ENCODE measurements at regions not wholly inside any gene's neighbourhood (a gene's known extent, or its start where the extent isn't known, plus 50 kb on each side); places are given as distances from the start of the nearest gene placed in this dataset.

DNA sequence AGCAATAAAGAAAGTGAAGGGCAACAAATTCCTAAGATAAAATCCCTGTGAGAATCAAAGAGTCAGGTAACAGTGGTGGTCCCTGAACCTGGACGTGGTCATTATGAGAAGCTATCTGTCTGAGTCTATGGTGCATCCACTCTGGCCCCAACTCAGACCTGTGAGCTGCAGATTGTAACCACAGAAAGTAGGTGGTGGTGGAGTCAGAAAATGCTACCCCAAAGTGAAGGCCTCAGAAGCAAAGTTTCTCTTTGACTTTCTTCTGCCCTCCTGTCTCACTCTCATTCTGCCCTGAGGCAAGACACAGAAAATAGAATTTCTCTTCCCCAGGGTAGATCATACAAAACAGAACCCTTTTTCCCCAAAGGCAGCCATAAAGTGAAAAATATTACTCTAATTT is 84.1 kb upstream of the NEIL3 start:
- TF ChIP-seq, protein P1, sequence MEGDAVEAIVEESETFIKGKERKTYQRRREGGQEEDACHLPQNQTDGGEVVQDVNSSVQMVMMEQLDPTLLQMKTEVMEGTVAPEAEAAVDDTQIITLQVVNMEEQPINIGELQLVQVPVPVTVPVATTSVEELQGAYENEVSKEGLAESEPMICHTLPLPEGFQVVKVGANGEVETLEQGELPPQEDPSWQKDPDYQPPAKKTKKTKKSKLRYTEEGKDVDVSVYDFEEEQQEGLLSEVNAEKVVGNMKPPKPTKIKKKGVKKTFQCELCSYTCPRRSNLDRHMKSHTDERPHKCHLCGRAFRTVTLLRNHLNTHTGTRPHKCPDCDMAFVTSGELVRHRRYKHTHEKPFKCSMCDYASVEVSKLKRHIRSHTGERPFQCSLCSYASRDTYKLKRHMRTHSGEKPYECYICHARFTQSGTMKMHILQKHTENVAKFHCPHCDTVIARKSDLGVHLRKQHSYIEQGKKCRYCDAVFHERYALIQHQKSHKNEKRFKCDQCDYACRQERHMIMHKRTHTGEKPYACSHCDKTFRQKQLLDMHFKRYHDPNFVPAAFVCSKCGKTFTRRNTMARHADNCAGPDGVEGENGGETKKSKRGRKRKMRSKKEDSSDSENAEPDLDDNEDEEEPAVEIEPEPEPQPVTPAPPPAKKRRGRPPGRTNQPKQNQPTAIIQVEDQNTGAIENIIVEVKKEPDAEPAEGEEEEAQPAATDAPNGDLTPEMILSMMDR (IDR thresholded peaks at IDR 0.05; ENCODE audit: insufficient read depth, low read length, severe bottlenecking): no peak
- no peaks in the 10 kb centered on the region for H3K27me3 ChIP-seq (ENCODE audit: control insufficient read depth, insufficient read depth, low read length)
- H3K4me3 ChIP-seq (ENCODE audit: low read depth, low read length): no peak overlapping the region
- DNase-seq (ENCODE audit: low read depth): no peak
- H3K36me3 ChIP-seq (ENCODE audit: control insufficient read depth, insufficient read depth, low read length): no peaks in the 10 kb centered on the region
- FAIRE-seq: no peak

DNA sequence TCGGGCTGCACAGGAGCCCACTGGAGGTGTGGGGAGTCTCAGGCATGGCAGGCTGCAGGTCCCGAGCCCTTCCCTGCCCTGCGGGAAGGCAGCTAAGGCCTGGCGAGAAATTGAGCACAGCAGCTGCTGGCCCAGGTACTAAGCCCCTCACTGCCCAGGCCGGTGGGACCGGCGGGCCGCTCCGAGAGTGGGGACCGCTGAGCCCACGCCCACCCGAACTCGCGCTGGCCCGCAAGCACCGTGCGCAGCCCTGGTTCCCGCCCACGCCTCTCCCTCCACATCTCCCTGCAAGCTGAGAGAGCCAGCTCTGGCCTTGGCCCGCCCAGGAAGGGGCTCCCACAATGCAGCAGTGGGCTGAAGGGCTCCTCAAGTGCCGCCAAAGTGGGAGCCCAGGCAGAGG is 82.0 kb upstream of the NEIL3 start:
- DNase-seq (ENCODE audit: low read depth): no peak
- TF ChIP-seq, protein P1 (IDR thresholded peaks at IDR 0.05; ENCODE audit: insufficient read depth, low read length, severe bottlenecking): no peak
- FAIRE-seq: no peak

DNA sequence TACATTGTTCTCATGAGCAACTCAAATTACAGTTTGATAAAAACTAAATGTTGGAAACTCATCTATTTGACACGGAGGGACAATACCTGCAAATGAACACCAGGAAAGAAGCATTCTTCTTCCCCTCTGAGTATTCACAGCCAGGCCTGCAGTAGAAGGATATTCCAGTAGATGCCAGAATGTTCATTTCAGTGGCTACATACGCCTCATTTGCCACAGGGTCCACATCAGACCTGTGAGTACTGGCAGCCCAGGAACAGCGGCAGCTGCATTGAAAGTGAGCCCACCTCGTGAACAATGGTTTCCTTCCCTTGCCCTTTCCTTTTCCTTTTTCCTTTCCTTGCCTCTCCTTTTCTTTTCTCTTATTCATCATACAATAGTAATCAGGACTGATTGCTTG is 81.1 kb upstream of the NEIL3 start:
- Histone ChIP-seq H3K27me3 (ENCODE audit: control insufficient read depth, insufficient read depth, low read length) (no peaks in the 10 kb centered on the region), H3K4me3 (ENCODE audit: low read depth, low read length) (no peak overlapping the region), H3K36me3 (ENCODE audit: control insufficient read depth, insufficient read depth, low read length) (no peaks in the 10 kb centered on the region)
- DNase-seq (ENCODE audit: low read depth) (no peak), FAIRE-seq (no peak)
- TF ChIP-seq, protein P1 (IDR thresholded peaks at IDR 0.05; ENCODE audit: insufficient read depth, low read length, severe bottlenecking): no peak

More for the DNA sequence above, 82.0 kb upstream of the NEIL3 start:
- no peak overlapping the region for H3K4me3 ChIP-seq (ENCODE audit: low read depth, low read length)
- no peaks in the 10 kb centered on the region for H3K27me3 ChIP-seq (ENCODE audit: control insufficient read depth, insufficient read depth, low read length)
- H3K36me3 ChIP-seq (ENCODE audit: control insufficient read depth, insufficient read depth, low read length): no peaks in the 10 kb centered on the region

DNA sequence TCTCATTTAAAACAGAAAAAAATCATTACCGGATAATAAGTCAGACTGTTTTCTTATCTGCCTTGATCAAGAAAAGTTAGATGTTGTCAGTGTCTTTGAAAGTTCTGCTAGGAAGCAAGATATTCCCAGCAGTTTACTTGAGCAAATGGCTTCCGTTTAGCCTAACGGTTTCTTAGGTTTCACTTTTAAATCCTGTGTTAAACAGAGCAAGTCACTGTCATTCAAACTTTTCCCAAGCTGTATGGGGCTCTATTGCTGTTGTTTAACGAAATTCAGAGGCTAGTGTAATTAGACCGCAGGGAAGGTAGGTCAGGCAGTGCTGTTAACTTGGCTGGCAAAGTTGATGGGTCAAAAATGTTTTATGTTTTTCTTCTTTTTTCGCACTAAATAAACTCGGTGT is 80.3 kb upstream of the NEIL3 start:
- FAIRE-seq (no peak), DNase-seq (ENCODE audit: low read depth) (no peak)
- no peaks in the 10 kb centered on the region for H3K27me3 ChIP-seq (ENCODE audit: control insufficient read depth, insufficient read depth, low read length)
- no peak overlapping the region for H3K4me3 ChIP-seq (ENCODE audit: low read depth, low read length)
- H3K36me3 ChIP-seq (ENCODE audit: control insufficient read depth, insufficient read depth, low read length): no peaks in the 10 kb centered on the region
- TF ChIP-seq, protein P1 (IDR thresholded peaks at IDR 0.05; ENCODE audit: insufficient read depth, low read length, severe bottlenecking): no peak

DNA sequence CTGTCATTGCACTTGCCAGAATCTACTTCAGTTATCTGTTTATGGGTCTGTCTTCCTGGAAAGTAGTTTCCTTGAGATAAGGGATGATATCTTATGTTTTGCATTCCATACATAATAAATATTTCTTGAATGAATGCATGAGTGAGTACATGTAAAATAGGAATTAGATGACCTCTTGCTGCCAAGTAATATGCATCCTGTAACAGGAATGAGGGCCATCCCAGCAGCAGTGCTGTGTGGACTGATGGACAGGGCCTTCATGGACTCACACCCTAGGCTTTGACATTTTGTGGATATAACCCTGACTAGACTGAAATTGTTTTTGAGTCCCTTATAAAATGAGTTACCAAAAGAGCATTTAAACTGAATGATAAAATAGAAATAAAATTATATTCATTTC is 77.2 kb upstream of the NEIL3 start:
- Histone ChIP-seq H3K27me3 (ENCODE audit: control insufficient read depth, insufficient read depth, low read length) (no peaks in the 10 kb centered on the region), H3K36me3 (ENCODE audit: control insufficient read depth, insufficient read depth, low read length) (no peaks in the 10 kb centered on the region), H3K4me3 (ENCODE audit: low read depth, low read length) (no peak overlapping the region)
- DNase-seq (ENCODE audit: low read depth): no peak
- TF ChIP-seq, protein P1 (IDR thresholded peaks at IDR 0.05; ENCODE audit: insufficient read depth, low read length, severe bottlenecking): no peak
- no peak for FAIRE-seq

DNA sequence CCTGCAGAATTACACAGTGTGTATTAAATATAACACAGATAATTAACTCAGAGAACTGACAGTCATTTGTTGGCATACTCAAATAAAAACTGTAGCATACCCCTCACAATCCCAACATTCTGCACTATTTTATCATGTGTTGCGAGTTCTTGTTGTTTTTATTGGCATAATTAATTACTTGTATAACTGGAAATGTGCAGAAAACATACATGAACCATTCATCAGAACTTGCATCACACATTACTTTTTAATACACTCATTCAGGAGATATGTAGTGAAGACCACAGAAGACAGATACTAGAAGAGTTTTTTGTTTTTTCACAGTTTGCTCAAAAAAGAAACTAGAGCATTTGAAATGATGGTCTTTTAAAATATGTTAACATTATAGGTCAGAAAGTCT is 74.6 kb upstream of the NEIL3 start:
- TF ChIP-seq, protein P1 (IDR thresholded peaks at IDR 0.05; ENCODE audit: insufficient read depth, low read length, severe bottlenecking): no peak
- H3K36me3 ChIP-seq (ENCODE audit: control insufficient read depth, insufficient read depth, low read length): no peaks in the 10 kb centered on the region
- DNase-seq (ENCODE audit: low read depth) (peak; percentile 14), FAIRE-seq (no peak)
- no peak overlapping the region for H3K4me3 ChIP-seq (ENCODE audit: low read depth, low read length)
- H3K27me3 ChIP-seq (ENCODE audit: control insufficient read depth, insufficient read depth, low read length): no peaks in the 10 kb centered on the region
